Activated naive CD8-positive, alpha-beta T cell treated with anti-CD3 and anti-CD28 coated beads, Interleukin-2, amount 50 U/mL, for 24 hours (primary cell): ENCODE measurements at regions not wholly inside any gene's neighbourhood (a gene's known extent, or its start where the extent isn't known, plus 50 kb on each side); places are given as distances from the start of the nearest gene placed in this dataset.

Source experiments
- ATAC-seq: fragments of 150-1000 bp; cut with Tn5 transposase; one replicate; pipeline ENCODE4 v1.10.0; 2021
- DNase-seq: peaks from one replicate; pipeline ENCODE4 v3.0.0; 2021
- H3K27ac Mint-ChIP-seq: one replicate; pipeline ENCODE4 v1.8.0; 2021; ENCODE audit warnings: mild to moderate bottlenecking, mixed read lengths
- H3K27me3 Mint-ChIP-seq: one replicate; pipeline ENCODE4 v1.8.0; 2021; ENCODE audit warnings: mixed read lengths
- H3K36me3 Mint-ChIP-seq: one replicate; pipeline ENCODE4 v1.8.0; 2021; ENCODE audit warnings: low read depth, mixed read lengths
- H3K4me1 Mint-ChIP-seq: one replicate; pipeline ENCODE4 v1.8.0; 2021; ENCODE audit warnings: mixed read lengths
- H3K4me3 Mint-ChIP-seq: one replicate; pipeline ENCODE4 v1.8.0; 2021; ENCODE audit warnings: mild to moderate bottlenecking, moderate library complexity, mixed read lengths
- H3K9me3 Mint-ChIP-seq: one replicate; pipeline ENCODE4 v1.8.0; 2021; ENCODE audit warnings: mixed read lengths

DNA sequence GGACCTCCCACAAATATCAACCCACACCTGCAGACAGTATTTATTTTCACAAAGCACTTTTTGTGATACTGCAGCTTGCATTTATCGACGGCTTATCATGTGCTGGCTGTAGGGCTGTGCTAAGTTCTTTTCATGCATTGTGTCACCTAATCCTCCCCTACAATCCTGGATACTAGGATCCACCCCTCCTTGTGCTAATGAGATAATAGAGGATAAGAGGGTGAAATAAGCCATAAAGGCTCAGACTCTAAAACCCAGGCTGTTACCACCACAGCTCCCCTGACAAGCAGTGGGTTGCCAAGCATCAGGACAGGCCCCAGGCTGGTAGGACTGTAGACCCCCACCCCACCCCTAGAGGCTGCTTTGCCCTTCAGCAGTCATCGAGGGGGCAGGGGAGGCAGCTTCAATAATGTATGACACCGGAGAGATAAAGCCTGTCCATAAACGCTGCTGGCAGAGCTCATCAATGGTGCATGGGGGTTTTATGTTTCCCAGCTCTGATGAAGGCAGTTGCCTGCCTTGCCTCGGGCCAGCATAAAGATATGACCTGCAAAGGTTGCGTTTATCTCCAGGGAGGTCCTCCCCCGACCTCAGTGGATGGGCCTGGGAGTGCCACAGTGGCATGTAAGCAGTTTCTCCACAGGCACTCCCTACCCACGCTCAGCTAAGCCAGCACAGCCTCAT lies 73.9 kb upstream of the C16orf82 start:
- Mint-ChIP-seq H3K36me3 (no peaks in the 10 kb centered on the region), H3K4me1 (no peaks in the 10 kb centered on the region), H3K27ac (no peak overlapping the region), H3K27me3 (peaks cover 8% of the 10 kb centered on the region), H3K9me3 (no peaks in the 10 kb centered on the region), H3K4me3 (no peak overlapping the region)
- no peak for ATAC-seq
- no peak for DNase-seq

DNA sequence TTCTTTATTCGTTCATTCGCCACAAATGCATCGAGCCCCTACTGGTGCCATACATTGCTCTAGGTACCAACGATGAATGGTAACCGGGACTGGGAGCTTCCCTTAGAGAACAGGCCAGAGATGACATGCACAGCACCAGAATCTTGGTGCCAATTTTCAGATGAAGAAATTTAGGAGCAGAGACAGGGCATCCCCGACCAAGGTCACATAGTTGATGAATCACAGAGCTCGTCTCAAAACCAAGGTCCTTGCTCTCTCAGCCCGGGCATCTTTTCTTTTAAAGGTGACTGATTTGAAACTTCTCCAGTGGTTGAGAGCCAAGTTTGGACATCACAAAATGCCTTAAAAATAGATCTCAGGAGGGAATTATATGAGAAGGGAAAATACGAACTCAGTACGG lies 73.2 kb upstream of the C16orf82 start:
- DNase-seq (no peak), ATAC-seq (no peak)
- Mint-ChIP-seq H3K4me3 (no peak overlapping the region), H3K27me3 (peaks cover 8% of the 10 kb centered on the region), H3K27ac (no peak overlapping the region), H3K36me3 (no peaks in the 10 kb centered on the region), H3K9me3 (no peaks in the 10 kb centered on the region), H3K4me1 (no peaks in the 10 kb centered on the region)

DNA sequence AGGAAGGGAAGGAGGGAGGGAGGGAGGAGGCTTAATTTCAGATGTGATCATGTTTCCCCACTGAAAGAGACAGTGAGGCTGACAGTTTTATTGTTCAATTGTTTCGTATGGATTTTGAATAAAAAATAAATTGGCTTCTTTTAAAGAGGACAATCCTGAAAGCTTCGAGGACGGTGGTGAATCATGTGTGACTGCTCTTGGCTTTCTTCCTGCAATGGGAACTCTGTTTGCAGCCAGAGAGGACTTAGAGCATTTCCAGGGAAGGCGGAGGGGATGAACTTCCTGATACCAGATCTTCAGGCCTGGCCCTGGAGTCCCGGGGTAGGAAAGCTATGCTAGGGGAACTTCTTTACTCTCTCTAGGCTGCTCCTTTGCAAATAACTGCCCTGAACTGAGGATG lies 72.8 kb upstream of the C16orf82 start:
- no peaks in the 10 kb centered on the region for H3K4me1 Mint-ChIP-seq
- no peak overlapping the region for H3K27ac Mint-ChIP-seq
- no peaks in the 10 kb centered on the region for H3K36me3 Mint-ChIP-seq
- DNase-seq, result no peak
- no peaks in the 10 kb centered on the region for H3K9me3 Mint-ChIP-seq
- H3K4me3 Mint-ChIP-seq, result no peak overlapping the region
- ATAC-seq, result no peak
- peaks cover 11% of the 10 kb centered on the region for H3K27me3 Mint-ChIP-seq

DNA sequence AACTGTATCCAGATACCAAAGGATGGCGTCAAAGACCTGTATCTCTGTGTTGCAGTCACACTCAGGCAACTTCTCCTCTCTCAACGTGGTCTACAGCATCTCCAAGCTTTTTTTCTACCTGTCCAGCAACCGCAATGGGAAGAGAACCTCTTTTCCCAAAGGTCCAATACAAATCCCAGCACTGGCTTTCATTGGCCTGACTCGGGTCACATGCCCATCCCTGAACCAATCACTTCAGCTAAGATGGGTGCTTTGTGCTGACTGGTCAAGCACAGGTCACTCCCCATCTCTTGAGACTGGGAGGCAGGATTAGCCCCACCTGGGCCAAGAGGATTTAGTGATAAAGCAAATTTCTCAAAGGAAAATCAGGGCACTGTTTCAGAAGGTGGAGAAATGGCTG lies 71.2 kb upstream of the C16orf82 start:
- no peak for ATAC-seq
- H3K4me1 Mint-ChIP-seq, result no peaks in the 10 kb centered on the region
- H3K36me3 Mint-ChIP-seq, result no peaks in the 10 kb centered on the region
- H3K27ac Mint-ChIP-seq, result no peak overlapping the region
- no peak overlapping the region for H3K4me3 Mint-ChIP-seq
- peaks cover 13% of the 10 kb centered on the region for H3K27me3 Mint-ChIP-seq
- no peak for DNase-seq
- H3K9me3 Mint-ChIP-seq, result no peaks in the 10 kb centered on the region

DNA sequence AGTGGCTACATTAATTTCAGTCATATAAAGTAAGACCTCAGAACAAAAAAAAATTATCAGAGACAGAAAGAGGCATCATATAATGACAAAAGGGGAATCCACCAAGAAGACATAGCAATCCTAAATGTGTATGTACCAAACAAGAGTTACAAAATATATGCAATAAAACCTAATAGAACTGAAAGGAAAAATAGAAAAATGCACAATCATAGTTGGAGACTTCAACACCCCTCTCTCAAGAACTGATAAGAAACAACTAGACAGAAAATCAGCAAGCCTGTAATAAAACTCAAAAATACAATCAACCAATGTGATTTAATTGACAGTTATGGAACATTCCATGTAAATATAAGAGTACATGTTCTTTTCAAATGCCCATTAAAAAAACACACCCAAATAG lies 61.3 kb upstream of the C16orf82 start:
- Mint-ChIP-seq H3K36me3 (no peaks in the 10 kb centered on the region), H3K4me3 (no peak overlapping the region), H3K27me3 (peaks cover 26% of the 10 kb centered on the region), H3K27ac (no peak overlapping the region), H3K4me1 (no peaks in the 10 kb centered on the region), H3K9me3 (peaks cover 4% of the 10 kb centered on the region)
- ATAC-seq (no peak), DNase-seq (no peak)
